Spleen (tissue), 7 donors: ENCODE measurements at regions not wholly inside any gene's neighbourhood (a gene's known extent, or its start where the extent isn't known, plus 50 kb on each side); places are given as distances from the start of the nearest gene placed in this dataset.

Source experiments
- POLR2A ChIP-seq, 3 donors: fragments of 450-650 bp; IDR thresholded peaks; one replicate each; pipeline ENCODE4 v1.5.1; 2017; ENCODE audit warnings: antibody characterized with exemption in 3 of 3, mild to moderate bottlenecking in 1 of 3
- TF ChIP-seq, protein P1 (sequence below), 11 experiments: fragments of 200-600 bp in 7 of 11; fragments of 450-650 bp in 4 of 11; sonication (generic) in 4 of 11; IDR thresholded peaks in 8 of 11; conservative IDR thresholded peaks in 3 of 11; 1 replicate in 7 of 11; 2 replicates in 4 of 11; pipeline versions ENCODE4 v1.4.0 to v1.8.0; 2016 to 2021; ENCODE audit warnings: antibody characterized with exemption in 11 of 11, inconsistent platforms in 4 of 11, mild to moderate bottlenecking in 1 of 11
- donor health status: DM: no; HTN: no; CAD: no; lungs with moderate emphysema.
- donor health status: DM: no; HTN: no; CAD: no.
- donor health status: DM: no; HTN: no; CAD: no.

DNA sequence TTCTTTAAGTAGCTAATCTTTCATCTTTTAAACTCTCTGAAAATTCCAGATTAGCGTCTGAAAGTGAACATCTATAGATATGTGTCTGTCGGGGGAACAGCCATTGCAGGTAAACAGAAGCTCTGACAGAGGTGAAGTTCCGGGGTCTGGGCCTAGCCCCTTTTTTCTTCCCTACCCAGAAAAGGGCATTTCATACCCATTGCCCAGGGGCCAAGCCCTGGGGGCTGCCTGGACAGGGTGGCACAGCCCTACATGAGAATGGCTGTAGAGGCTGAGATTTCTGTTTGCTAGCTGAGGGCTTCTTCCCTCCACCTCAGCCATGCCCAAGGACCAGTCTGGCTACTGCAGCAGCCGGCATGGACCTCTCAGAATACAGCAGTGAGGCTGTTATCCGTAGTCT is 327.0 kb upstream of the PLET1 start:
- TF ChIP-seq, protein P1, sequence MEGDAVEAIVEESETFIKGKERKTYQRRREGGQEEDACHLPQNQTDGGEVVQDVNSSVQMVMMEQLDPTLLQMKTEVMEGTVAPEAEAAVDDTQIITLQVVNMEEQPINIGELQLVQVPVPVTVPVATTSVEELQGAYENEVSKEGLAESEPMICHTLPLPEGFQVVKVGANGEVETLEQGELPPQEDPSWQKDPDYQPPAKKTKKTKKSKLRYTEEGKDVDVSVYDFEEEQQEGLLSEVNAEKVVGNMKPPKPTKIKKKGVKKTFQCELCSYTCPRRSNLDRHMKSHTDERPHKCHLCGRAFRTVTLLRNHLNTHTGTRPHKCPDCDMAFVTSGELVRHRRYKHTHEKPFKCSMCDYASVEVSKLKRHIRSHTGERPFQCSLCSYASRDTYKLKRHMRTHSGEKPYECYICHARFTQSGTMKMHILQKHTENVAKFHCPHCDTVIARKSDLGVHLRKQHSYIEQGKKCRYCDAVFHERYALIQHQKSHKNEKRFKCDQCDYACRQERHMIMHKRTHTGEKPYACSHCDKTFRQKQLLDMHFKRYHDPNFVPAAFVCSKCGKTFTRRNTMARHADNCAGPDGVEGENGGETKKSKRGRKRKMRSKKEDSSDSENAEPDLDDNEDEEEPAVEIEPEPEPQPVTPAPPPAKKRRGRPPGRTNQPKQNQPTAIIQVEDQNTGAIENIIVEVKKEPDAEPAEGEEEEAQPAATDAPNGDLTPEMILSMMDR (IDR thresholded peaks at IDR 0.05 in 8 of 11, conservative IDR thresholded peaks at IDR 0.05 in 3 of 11): no peak
- TF ChIP-seq POLR2A (IDR thresholded peaks at IDR 0.05): no peak
